Ovary (tissue), 7 donors: ENCODE measurements at regions not wholly inside any gene's neighbourhood (a gene's known extent, or its start where the extent isn't known, plus 50 kb on each side); places are given as distances from the start of the nearest gene placed in this dataset.

Experiments
- DNase-seq, 5 donors: peaks; one replicate each; pipeline ENCODE4 v3.0.0-alpha.2; 2019 to 2020
- H3K27ac ChIP-seq, 2 donors: fragments of 200-600 bp; one replicate each; pipeline versions ENCODE4 v1.5.1 to v1.8.0; 2019 to 2022
- H3K27me3 ChIP-seq: fragments of 200-600 bp; one replicate; pipeline ENCODE4 v1.8.0; 2022
- H3K36me3 ChIP-seq: fragments of 200-600 bp; sonication (generic); one replicate; pipeline ENCODE4 v1.5.1; 2019
- H3K4me1 ChIP-seq: one replicate; pipeline ENCODE4 v1.8.1; 2013; ENCODE audit warnings: mild to moderate bottlenecking, moderate library complexity; ENCODE audit not compliant: insufficient read depth
- H3K4me3 ChIP-seq: fragments of 200-600 bp; sonication (generic); one replicate; pipeline ENCODE4 v1.5.1; 2017
- H3K9me3 ChIP-seq, 2 donors: fragments of 200-600 bp in 1 of 2; sonication (generic) in 1 of 2; one replicate each; pipeline versions ENCODE4 v1.5.1 to v1.8.1; 2013 to 2019; ENCODE audit warnings: mild to moderate bottlenecking in 1 of 2, moderate library complexity in 1 of 2
- EP300 ChIP-seq: sonication (generic); formaldehyde crosslinking; IDR thresholded peaks from one replicate; pipeline ENCODE4 v1.6.1; 2017; ENCODE audit warnings: antibody characterized with exemption
- POLR2A ChIP-seq: fragments of 450-650 bp; IDR thresholded peaks from one replicate; pipeline ENCODE4 v1.6.1; 2017; ENCODE audit warnings: antibody characterized with exemption, mild to moderate bottlenecking, moderate library complexity
- WGBS, 3 donors: extraction: QIAGEN DNeasy Blood & Tissue Kit in 1 of 3; methylation state at CpG; one replicate each; pipeline versions ENCODE4 v1.1.5 to v1.1.7; 2013 to 2017; 5-methylcytosine and 5-hydroxymethylcytosine counted together
- intact Hi-C, 4 donors: fragments of 100-400 bp; cut with DNase I; formaldehyde crosslinking; loops; one replicate each; pipeline versions ENCODE4 v1.11.0 to v1.15.1; 2022 to 2023
- TF ChIP-seq, protein P1 (sequence below), 3 donors: fragments of 450-650 bp in 2 of 3; fragments of 200-600 bp in 1 of 3; IDR thresholded peaks; one replicate each; pipeline versions ENCODE4 v1.5.1 to v1.8.0; 2016 to 2022; ENCODE audit warnings: antibody characterized with exemption in 3 of 3, mild to moderate bottlenecking in 1 of 3
- donor health status: DM: no; HTN: no; CAD: no; lungs with moderate emphysema.
- donor health status: DM: no; HTN: no; CAD: no.
- donor health status: Bipolar disorder and iron deficiency.
- donor health status: DM: no; HTN: no; CAD: no.
- donor health status: DM: yes; HTN: yes; CAD: no.

GRCh38 chr4:60790608-60791007 is 409.5 kb upstream of the ADGRL3 start:
- intact Hi-C loops, result no loop called here
- H3K27me3 ChIP-seq, result no peaks in the 10 kb centered on the region
- H3K4me1 ChIP-seq, result no peaks in the 10 kb centered on the region
- no peaks in the 10 kb centered on the region for H3K36me3 ChIP-seq
- H3K9me3 ChIP-seq, result no peaks in the 10 kb centered on the region
- H3K27ac ChIP-seq, result no peak overlapping the region
- TF ChIP-seq POLR2A, result no peak
- TF ChIP-seq, protein P1, sequence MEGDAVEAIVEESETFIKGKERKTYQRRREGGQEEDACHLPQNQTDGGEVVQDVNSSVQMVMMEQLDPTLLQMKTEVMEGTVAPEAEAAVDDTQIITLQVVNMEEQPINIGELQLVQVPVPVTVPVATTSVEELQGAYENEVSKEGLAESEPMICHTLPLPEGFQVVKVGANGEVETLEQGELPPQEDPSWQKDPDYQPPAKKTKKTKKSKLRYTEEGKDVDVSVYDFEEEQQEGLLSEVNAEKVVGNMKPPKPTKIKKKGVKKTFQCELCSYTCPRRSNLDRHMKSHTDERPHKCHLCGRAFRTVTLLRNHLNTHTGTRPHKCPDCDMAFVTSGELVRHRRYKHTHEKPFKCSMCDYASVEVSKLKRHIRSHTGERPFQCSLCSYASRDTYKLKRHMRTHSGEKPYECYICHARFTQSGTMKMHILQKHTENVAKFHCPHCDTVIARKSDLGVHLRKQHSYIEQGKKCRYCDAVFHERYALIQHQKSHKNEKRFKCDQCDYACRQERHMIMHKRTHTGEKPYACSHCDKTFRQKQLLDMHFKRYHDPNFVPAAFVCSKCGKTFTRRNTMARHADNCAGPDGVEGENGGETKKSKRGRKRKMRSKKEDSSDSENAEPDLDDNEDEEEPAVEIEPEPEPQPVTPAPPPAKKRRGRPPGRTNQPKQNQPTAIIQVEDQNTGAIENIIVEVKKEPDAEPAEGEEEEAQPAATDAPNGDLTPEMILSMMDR (IDR thresholded peaks at IDR 0.05), result no peak
- no peak for TF ChIP-seq EP300
- no peak overlapping the region for H3K4me3 ChIP-seq
- DNase-seq, result no peak

DNA sequence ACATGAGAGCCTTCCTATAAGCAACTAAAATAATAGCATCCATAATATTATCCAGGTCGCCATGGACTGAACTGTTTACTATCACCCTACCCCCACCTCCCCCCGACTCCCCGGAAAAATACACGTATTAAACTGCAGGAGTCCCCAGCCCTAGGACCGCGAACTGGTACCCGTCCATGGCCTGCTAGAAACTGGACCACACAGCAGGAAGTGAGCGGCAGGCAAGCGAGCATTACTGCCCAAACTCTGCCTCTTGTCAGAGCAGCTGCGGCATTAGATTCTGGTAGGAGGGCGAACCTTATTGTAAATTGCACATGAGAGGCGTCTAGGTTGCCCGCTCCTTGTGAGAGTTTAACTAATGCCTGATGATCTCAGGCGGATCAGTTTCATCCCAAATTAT is 405.8 kb upstream of the ADGRL3 start:
- whole genome bisulfite sequencing, 3 donors, result 87 to 96% (median 94%) methylated on average over 14 of the region's 14 CpGs
- H3K4me3 ChIP-seq, result no peak overlapping the region
- DNase-seq, result no peak
- H3K36me3 ChIP-seq, result no peaks in the 10 kb centered on the region
- H3K4me1 ChIP-seq, result no peaks in the 10 kb centered on the region
- no peaks in the 10 kb centered on the region for H3K9me3 ChIP-seq
- TF ChIP-seq, protein P1 (IDR thresholded peaks at IDR 0.05), result no peak
- TF ChIP-seq EP300 (no peak), POLR2A (no peak)
- H3K27me3 ChIP-seq, result no peaks in the 10 kb centered on the region
- intact Hi-C loops, result no loop called here
- H3K27ac ChIP-seq, result no peak overlapping the region

GRCh38 chr4:60799214-60799613 is 400.9 kb upstream of the ADGRL3 start:
- no peaks in the 10 kb centered on the region for H3K27me3 ChIP-seq
- intact Hi-C loops, result no loop called here
- no peak overlapping the region for H3K27ac ChIP-seq
- H3K9me3 ChIP-seq, result no peaks in the 10 kb centered on the region
- H3K4me1 ChIP-seq, result no peaks in the 10 kb centered on the region
- DNase-seq, result no peak
- TF ChIP-seq EP300 (no peak), POLR2A (no peak)
- TF ChIP-seq, protein P1 (IDR thresholded peaks at IDR 0.05), result no peak
- H3K4me3 ChIP-seq, result no peak overlapping the region
- no peaks in the 10 kb centered on the region for H3K36me3 ChIP-seq
- WGBS, 3 donors, result 79 to 90% (median 81%) methylated on average over 4 of the region's 4 CpGs

GRCh38 chr4:60800701-60801100 is 399.4 kb upstream of the ADGRL3 start:
- H3K4me3 ChIP-seq, result no peak overlapping the region
- no peak for DNase-seq
- no peaks in the 10 kb centered on the region for H3K4me1 ChIP-seq
- no peaks in the 10 kb centered on the region for H3K9me3 ChIP-seq
- no peaks in the 10 kb centered on the region for H3K36me3 ChIP-seq
- intact Hi-C loops, result no loop called here
- H3K27me3 ChIP-seq, result no peaks in the 10 kb centered on the region
- 56 to 67% (median 62%) methylated on average over 2 of the region's 2 CpGs for WGBS, 3 donors
- TF ChIP-seq POLR2A (no peak), EP300 (no peak)
- TF ChIP-seq, protein P1 (IDR thresholded peaks at IDR 0.05), result no peak
- no peak overlapping the region for H3K27ac ChIP-seq
